AG20443 (cell line): ENCODE measurements at regions not wholly inside any gene's neighbourhood (a gene's known extent, or its start where the extent isn't known, plus 50 kb on each side); places are given as distances from the start of the nearest gene placed in this dataset.
"Not testable (repeated sequence)": the region's sequence is repeated elsewhere in the genome, so short reads cannot be mapped to it uniquely, and the experiment has no call there.

Experiments used
- DNase-seq: peaks from one replicate; pipeline ENCODE4 v3.0.0; 2012; ENCODE audit warnings: low spot score, mixed read lengths

DNA sequence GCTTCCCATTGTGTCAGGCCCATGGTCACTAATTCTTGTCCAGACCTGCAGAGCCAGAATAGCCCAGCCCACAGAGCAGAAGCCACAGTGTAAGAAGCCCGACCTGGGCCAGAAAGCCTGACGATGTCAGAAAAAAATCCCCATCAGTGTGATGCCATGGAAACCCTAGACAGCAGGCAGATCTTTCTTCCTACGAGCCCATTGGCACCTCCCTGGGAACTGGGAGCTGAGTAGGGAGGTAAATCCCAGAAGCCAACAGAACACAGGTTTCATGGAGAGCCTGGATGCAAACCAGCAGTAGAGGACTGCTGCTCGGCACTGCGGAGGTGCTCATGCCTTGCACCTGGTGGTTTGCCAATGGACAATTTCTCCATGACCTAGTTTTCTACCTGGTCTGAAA, 82.2 kb upstream of the SLC22A16 start:
- DNase-seq: no peak

DNA sequence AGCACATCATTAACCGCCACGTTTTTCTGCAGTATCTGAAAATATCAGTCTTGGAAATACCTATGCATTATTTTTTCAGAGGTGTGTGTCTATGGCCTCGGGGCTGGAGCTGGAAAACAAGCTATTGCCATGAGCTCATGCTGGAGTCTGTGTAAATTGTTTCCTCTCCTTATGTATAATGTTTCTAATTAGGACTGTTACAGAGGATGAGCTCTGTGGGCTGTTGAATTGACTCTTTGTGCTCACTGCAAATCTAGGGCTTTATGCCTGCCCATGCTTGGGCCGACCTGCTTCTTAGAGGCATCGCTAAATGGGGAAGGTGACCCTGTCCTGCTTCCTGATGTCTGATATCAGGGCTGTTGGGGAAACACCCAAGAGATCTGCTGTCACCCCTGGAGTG, 80.8 kb upstream of the SLC22A16 start:
- no peak for DNase-seq

DNA sequence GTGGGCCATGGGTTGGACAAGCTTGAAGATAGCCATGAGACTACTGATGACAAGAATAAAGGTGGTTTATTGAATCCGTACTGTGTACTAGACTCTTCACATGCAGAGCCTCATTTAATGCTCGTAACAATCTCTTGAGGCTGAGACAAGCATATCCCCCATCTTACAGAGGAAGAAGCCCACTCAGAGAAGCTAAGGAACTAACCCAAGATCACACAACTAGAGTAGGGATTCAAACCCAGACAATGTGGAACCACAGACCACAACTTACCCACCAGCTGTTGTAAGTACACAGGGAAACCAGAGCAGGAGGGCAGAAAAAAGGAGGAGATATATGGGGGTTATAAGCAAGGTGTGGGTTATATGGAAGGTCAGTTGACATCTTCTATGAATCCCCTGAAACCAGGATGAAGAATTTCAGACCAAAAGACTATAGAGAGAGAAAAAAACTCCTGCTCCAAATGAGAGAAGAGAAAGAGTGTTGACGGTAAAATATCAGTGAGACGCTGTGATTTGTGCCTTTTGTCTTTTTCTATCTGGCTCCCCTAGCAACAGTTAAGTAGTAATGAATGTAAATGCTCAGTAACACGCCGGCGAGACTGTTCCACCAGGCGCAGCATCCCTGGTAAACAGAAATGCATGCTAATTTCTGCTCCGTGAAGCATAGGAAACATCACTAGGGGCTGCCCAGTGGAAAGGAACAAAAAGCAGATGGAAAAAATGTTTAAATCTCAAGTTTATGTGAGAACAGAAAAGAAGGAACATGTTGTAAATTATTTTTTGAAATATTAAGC, 80.1 kb upstream of the SLC22A16 start:
- DNase-seq: no peak

DNA sequence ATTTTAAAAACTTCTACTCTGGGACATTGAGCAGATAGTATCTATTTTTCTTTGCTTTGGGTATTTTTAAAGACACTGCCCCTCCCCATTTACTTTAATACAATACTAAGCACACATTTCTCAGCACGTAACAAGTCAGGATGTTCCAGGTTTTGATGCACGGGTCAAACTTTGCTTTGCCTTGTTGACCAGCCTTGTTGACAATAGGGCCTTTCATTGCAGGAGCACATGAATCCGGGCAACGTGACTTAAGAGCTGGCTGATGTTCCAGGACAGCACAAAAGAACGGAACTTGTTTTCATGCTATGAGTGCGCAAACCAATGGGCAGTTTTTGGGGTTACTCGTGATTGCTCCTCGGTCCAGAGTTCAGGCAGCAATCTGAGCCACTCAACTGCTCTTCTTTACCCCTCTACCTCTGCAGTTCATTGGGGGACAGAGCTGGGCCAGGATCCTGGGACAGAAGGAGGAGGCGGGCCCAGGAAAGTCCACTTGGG, 78.6 kb upstream of the SLC22A16 start:
- DNase-seq: no peak

DNA sequence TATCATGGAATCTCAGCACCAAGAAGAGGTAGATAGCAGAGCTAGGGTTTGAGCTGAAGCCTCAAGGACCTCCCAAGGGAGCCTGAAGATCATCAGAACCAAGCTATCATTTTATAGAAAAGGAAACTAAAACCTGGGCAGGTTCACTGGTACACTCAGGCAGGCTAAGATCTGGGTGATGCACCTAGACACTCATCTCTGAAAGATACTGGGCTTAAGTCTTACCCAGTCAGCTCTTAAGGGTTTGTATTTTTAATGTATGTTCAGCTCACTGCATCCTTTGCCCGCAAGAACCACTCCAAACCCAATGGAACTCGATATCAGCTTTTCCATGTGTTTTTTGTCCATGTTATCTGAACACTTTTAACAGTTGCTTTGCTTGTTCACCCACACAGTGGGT, 78.0 kb upstream of the SLC22A16 start:
- DNase-seq: no peak

DNA sequence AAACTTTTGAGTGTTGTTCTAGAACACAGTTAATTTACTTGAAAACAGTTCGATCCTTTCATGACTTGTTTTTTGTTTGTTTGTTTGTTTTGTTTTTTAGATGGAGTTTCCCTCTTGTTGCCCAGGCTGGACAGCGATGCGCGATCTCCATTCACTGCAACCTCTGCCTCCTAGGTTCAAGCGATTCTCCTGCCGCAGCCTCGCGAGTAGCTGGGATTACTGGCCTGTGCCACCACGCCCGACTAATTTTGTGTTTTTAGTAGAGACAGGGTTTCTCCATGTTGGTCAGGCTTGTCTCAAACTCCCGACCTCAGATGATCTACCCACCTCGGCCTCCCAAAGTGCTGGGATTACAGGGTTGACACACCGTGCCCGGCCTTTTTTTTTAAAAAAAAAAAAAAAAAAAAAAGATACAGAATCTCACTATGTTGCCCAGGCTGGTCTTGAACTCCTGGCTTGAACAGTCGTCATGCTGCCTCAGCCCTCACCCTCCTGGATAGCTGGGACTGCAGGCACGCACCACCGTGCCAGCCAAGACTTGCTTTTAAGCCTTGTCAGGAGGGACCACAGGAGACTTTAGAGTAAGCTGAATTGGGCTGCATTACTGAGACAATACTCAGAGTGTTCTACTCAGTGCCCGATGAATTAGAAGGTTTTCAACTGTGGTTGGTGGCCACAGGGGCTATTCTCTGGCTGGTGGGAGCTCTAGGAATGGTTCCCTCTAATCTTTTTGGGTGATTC, 76.7 kb upstream of the SLC22A16 start:
- no peak for DNase-seq

DNA sequence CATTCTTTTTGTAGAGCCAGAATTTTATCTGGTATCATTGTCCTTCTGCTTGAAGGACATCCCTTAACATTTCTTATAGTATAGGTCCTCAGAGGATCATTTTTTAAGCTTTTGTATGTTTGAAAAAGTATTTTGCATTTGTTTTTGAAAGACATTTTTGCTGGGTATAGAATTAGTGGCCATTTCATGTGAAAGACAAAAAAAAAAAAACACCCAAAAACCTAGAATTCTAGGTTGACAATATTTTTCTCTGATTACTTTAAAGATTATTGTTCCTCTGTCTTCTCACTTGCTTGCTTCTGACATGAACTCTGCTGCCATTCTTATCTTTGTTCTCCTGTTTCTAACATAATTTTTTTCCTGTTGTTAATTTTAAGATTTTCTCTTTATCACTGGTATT, 75.7 kb upstream of the SLC22A16 start:
- no peak for DNase-seq

DNA sequence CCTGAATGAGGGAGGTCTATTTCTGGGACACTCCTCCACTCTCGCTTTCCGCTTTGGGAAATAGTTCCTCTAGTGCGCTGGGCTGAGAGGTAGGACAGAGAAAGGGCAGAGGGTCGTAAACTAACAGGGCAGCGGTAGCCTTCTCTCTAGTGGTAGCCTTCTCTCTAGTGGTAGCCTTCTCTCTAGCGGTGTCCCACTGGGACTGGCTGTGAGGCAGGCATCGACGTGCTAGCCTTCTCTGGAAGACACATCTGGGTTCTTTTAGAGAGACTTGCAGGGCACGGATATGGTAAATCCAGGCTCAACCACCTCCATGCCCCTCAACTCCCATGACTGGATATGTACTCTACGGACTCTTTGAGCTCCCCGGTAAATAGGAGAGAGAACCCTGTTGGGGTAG, 74.7 kb upstream of the SLC22A16 start:
- DNase-seq: no peak

DNA sequence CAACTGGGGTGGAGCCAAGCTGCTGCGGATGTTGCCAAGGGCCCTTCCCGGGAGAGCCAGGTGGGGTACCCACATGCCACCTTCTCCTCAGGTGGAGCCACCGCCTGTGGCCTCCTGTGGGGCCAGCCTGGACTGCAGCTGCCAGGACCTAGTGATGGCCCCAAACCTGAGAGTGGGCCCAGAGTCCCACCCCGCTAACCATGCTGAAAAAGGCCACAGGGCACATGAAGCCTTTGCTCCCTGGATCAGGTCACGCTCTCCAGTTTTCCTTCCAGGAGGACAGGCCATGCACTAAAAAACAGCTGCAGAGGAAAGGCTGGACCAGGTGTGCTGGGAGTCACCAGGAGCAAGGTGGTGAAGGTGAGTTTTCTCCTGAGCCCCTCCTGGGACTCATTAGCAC, 73.9 kb upstream of the SLC22A16 start:
- no peak for DNase-seq

DNA sequence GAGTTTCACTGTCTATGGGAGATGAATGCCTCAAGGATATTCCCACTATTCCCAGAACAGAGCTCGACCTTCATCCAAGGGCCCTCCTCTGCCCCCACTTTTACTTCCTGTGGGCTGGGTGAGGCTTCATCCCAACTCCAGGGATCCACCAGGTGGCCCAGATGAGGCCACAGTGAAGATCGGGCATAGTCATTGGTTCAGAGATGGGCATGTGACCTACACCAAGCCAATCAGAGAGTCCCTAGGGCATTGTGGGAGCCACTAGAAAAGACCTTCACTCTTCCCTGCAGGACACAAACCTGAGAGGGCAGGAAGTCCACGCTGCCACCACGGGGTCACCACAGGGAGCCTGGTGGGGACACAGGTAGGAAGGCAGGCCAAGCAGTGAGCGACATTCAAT, 72.9 kb upstream of the SLC22A16 start:
- no peak for DNase-seq

DNA sequence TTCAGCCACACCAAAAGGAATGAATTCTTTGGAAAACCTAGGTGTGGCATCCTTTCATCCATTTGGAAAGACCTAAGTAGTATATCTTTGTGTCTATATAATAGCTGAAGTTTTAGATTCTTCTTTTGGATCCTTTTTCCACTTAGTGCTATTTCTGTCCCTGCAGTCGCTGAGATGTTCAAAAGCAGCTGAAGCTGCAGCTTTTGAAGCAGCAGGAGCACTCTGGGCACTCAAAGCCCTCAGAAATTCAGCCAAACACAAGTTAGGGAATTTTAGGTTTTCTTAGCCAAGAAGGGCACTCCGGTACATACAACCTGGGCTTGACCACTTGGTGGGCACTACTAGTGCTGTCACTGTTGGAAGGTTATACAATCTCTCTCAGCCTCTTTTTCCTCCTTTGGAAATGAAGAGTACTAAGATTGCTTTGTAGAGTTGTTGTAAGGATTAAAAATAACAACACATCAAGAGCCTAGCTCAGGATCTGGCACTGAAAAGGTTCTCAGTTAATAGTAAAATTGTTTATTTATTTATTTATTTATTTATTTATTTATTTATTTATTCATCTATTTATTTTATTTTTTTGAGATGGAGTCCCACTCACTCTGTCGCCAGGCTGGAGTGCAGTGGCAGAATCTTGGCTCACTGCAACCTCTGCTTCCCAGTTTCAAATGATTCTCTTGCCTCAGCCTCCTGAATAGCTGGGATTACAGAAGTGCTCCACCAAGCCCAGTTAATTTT, 71.9 kb upstream of the SLC22A16 start:
- no peak for DNase-seq

DNA sequence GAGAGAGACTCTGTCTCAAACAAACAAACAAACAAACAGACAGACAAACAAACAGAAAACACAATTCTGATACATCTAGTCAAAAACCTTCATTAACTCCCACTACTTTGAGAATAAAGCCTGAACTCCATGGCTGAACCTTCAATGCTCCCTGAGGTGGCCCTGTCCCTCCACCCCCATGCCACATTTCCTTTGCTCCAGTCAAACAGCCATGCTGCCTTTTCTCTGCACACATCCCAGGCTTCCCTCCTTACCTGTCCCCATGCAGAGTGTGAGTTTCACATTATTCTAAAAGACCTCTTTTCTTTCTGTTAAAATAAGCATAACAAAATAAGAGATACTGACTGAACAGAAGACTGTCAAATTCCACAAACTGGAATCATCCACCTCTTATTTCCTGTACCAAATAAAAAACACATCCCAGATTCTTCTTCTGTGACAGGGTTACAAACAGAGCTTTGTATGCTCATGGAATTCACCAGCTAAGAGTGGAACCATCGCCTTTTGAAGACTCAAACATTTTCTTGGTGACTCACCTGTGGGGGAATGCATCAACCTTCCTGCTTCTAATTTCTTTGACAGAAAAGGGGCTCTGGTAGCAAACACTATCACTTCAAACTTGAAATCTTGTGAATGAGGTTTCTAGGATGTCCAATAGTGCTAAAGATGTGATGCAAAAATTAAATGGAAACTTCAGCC, 71.0 kb upstream of the SLC22A16 start:
- peak; percentile 61 for DNase-seq

DNA sequence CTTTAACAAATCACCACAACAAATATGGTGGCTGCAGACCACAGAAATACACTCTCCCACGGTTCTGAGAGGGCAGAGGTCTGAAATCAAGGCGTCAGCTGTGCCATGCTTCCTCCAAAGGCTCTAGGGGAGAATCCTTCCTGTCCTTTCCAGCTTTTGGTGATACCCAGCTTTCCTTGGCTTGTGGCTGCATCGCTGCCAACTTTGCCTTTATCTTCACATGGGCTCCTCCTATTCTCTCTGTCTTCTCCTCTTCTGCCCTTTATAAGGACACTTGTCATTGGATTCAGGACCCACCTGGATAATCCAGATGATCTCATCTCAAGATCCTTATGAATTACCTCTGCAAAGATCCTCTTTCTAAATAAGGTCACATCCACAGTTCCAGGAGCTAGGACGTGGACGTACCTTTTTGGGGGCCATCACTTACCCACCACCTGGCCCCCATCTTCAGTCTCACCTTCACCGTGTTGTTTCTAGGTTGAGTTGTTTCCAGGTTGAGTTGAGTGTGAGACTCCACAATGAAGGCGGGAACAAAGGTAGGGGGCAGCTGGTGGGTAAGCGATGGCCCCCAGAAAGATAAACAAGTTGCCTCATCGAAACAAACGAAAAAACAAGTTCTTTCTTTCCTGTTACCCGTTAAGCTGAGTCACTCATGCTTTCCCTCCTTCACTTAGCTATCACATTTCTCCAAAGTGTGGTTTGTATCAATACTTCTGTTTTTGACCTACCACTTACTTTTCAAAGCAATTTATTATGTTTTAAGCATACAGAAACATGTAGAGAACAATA, 68.9 kb upstream of the SLC22A16 start:
- DNase-seq: no peak

DNA sequence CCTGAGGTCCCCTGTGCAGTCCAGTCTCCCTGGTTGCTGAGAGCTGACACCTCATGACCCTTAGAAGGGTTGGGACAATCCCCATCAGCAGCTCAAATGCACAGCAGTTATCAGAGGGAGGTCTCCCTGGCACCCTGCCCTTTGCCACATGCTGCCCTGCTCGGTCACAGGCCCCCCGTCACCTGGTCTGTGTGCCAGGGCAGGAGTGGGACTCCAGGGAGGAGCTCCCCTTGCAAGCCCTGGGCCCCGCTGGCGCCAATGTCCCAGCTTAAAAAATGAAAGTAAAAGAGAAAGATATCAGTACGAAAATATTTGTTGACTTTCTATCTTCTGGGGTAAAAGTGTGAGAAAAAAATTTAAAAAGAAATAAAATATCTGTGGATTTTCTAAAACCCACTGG, 68.1 kb upstream of the SLC22A16 start:
- DNase-seq: no peak

DNA sequence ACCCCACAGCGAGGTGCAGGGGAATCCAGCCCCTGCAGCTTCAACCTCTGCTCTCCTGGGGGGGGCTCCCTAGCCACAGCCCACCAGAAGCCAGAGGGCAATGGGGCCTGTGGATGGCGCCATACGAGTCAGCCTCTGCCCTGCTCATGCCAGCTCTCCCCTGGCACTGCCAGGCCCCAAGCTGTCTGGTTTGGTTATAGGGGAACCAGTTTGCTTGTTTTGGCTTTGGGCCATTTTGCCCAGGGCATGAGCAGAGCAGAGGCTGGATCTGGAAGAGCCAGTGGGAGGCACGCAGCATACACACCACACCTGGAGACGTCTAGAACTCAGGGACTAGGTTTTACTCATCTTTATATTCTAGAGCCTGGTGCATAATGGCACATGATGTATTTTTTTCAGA, 66.7 kb upstream of the SLC22A16 start:
- DNase-seq: no peak

DNA sequence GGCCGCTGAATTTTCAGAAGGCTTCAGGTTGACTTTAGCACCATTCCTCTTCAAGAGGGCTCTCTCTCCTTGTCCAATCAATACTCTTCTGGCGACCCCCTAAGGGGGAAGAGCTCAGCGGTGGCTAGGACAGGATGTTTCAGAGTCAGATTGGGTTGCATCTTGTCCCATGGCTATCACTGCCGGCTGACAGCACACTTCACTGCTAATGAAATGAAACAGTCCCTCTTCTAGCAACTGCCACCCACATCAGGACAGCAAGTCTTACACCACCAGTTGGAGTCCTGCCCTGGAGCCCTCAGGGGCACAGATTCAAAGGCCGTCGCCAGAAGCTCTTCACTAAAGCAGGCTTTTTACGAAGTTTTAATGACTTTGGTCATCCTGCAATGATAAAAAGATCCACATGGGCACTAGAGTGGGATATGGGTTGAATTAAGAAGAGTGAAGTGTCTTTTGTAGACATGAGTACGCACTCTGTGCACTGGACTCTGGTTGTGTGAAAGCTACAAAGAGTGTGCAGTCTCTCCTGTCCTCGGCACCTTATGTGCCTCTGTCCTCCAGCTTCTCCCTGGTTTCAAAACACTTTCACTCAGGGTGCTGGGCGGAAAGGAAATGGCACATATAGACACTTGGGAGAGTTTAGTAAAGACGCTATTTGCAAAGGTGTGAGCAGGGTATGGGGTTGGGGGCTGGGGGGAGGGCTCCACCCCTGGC, 66.1 kb upstream of the SLC22A16 start:
- no peak for DNase-seq

DNA sequence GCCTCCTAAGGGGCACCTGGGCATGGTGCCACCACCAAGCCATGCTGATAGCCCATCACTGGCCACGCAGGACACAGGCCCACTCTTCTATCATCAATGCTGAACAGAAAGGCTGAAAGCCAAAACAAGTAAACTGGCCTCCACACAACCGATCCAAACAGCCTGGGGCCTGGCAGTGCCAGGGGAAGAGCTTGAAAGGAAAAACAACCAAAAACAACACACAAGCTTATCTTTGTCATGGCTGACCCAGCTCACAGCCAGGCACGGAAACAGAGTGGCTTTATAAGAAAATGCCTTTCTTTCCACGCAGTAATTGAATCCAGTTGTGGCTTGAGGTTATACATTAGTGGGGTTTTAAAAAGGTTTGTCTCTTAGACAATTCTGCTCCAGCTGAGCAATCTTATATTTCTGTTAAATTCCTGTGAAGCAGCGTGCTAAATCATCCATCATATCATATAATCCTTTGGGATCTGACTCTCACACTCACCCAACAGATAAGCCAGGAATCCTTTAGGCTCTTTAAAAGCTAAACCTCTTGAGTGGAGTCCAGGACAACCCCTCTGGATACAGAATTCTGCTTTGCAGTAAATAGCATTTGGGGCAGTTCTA, 65.4 kb upstream of the SLC22A16 start:
- no peak for DNase-seq

DNA sequence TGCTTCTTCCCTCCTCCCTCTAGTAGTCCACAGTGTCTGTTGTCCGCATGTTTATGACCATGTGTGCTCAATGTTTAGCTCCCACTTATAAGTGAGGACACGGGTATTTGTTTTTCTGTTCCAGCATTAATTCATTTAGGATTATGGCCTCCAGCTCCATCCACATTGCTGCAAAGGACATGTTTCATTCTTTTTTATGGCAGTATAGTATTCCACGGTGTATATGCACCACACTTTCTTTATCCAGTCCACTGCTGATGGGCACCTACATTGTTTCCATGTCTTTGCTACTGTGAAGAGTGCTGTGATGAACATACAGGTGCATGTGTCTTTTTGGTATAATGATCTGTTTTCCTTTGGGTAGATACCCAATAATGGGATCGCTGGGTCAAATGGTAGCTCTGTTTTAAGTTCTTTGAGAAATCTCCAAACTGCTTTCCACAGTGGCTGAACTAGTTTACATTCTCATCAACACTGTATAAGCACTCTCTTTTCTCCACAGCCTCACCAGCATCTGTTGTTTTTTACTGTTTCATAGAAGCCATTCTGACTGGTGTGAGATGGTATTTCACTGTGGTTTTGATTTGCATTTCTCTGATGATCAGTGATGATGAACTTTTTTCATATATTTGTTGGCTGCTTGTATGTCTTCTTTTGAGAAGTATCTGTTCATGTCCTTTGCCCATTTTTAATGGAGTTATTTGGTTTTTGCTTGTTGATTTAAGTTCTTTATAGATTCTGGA, 63.0 kb upstream of the SLC22A16 start:
- not testable (repeated sequence) for DNase-seq

DNA sequence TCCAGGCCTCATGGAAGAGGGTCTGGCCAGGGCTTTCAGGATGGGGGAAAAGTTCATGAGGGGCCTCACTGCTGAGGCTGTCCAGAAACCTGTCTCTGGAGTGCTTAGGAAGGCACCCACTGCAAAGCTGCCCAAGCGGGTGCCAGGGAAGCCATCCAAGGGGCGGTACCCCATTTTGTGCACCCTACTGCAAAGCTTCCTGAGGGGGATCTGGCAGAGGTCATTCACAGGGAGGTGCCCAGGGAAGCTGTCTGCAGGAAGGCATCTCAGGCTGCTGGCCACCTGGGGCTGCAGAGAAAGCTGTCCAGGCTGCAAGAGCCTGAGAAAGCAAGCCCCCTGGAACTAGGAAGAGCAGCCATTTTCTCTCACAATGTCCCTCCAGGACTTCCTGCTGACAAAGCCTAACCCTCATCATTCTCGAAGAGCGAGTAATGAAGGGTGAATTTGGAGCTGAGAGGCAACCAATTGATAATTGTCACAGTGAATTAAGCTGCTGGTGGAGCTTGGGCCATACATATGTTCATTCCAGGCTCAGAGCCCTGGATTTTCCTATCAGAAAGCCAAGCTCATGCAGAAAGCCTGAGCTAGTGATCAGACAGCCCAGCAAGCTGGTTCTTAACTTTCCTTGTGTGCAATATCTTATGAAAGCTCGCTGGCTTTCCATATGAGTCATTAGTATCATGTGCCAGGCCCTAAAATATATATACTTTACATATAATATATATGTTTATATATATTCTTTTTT, 62.2 kb upstream of the SLC22A16 start:
- DNase-seq: no peak
